Kidney epithelial cell (primary cell): ENCODE measurements at regions not wholly inside any gene's neighbourhood (a gene's known extent, or its start where the extent isn't known, plus 50 kb on each side); places are given as distances from the start of the nearest gene placed in this dataset.

Experiments
- DNase-seq: peaks from one replicate; pipeline ENCODE4 v3.0.0-alpha.2; 2010; ENCODE audit warnings: low read depth
- H3K27me3 ChIP-seq: 2 replicates; pipeline ENCODE4 v1.6.0; 2011; ENCODE audit warnings: low read length; ENCODE audit not compliant: control insufficient read depth, insufficient read depth
- H3K36me3 ChIP-seq: 2 replicates; pipeline ENCODE4 v1.5.1; 2011; ENCODE audit warnings: low read length; ENCODE audit not compliant: control insufficient read depth, insufficient read depth
- H3K4me3 ChIP-seq: 2 replicates; pipeline ENCODE4 v1.5.1; 2011; ENCODE audit warnings: low read depth, mild to moderate bottlenecking, control low read depth, low read length
- CTCF ChIP-seq: IDR thresholded peaks from 2 replicates; pipeline ENCODE4 v1.5.1; 2011; ENCODE audit warnings: mild to moderate bottlenecking, moderate library complexity, low read length, control low read depth, inconsistent platforms; ENCODE audit not compliant: insufficient read depth, poor library complexity, severe bottlenecking

DNA sequence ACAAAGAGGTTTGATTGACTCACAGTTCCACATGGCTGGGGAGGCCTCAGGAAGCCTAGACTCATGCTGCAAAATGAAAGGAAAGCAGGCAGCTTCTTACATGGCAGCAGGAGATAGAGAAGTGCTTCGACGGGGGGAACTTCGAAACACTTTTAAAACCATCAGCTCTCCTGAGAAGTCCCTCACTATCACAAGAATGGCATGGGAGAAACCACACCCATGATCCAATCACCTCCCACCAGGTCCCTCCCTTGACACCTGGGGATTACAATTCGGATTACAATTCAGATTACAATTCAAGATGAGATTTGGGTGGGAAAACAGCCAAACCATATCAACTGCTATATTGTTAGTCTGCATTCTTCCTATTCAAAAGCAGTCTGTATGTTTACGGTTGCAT is 322.3 kb upstream of the ISL1 start:
- no peak overlapping the region for H3K4me3 ChIP-seq
- no peak for TF ChIP-seq CTCF
- no peaks in the 10 kb centered on the region for H3K27me3 ChIP-seq
- no peak for DNase-seq
- H3K36me3 ChIP-seq: no peaks in the 10 kb centered on the region

GRCh38 chr5:51072937-51073336 is 310.3 kb upstream of the ISL1 start:
- H3K36me3 ChIP-seq: no peaks in the 10 kb centered on the region
- no peaks in the 10 kb centered on the region for H3K27me3 ChIP-seq
- TF ChIP-seq CTCF: no peak
- DNase-seq: no peak
- no peak overlapping the region for H3K4me3 ChIP-seq

DNA sequence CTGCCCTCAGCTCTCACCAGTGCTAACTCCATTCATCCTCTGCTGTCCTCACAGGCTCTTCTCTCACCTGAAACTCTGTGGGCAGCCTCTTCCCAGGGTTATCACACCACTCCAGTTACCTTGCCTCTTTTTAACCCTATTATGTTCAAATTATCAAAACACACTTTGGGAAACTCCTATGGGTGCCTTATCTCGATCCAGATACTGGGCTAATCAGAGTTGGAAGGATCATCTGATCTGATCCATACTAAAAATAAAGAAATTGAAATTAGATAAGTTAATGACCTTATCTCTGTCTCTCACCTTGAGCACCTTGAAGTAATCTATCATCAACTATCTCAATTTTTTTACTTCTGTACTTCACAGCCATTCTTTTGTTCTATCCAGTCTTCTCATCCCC is 300.5 kb upstream of the ISL1 start:
- no peak for TF ChIP-seq CTCF
- no peaks in the 10 kb centered on the region for H3K36me3 ChIP-seq
- no peak overlapping the region for H3K4me3 ChIP-seq
- H3K27me3 ChIP-seq: no peaks in the 10 kb centered on the region
- no peak for DNase-seq

GRCh38 chr5:51091816-51092215 is 291.4 kb upstream of the ISL1 start:
- no peak for TF ChIP-seq CTCF
- H3K27me3 ChIP-seq: no peaks in the 10 kb centered on the region
- no peaks in the 10 kb centered on the region for H3K36me3 ChIP-seq
- no peak overlapping the region for H3K4me3 ChIP-seq
- DNase-seq: no peak

DNA sequence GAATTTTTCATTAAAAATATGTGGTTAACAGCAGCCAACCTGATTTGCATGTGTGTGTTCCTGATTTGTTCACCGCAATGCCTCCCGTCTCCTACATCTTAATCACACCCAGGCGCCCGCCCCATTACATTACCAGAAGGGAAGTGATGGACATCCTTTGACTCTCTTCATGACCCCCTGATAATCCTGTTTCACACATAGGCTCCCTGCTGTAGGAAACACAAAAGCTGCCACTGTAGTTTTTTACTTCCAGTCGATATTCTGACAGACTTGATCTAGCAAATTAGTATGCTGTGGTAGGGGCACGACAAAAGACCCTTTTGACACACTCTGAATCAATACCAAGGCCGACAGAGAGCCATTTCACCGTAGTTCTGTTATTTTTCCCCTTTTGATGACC is 287.8 kb upstream of the ISL1 start:
- TF ChIP-seq CTCF: no peak
- Histone ChIP-seq H3K4me3 (no peak overlapping the region), H3K36me3 (no peaks in the 10 kb centered on the region), H3K27me3 (no peaks in the 10 kb centered on the region)
- DNase-seq: no peak

GRCh38 chr5:51096859-51097258 is 286.4 kb upstream of the ISL1 start:
- DNase-seq: no peak
- Histone ChIP-seq H3K27me3 (no peaks in the 10 kb centered on the region), H3K36me3 (no peaks in the 10 kb centered on the region), H3K4me3 (no peak overlapping the region)
- no peak for TF ChIP-seq CTCF
